H9 (cell line): ENCODE measurements at regions not wholly inside any gene's neighbourhood (a gene's known extent, or its start where the extent isn't known, plus 50 kb on each side); places are given as distances from the start of the nearest gene placed in this dataset.

Experiments
- DNase-seq: peaks from one replicate; pipeline ENCODE4 v3.0.0-alpha.2; 2017
- H2AFZ ChIP-seq: one replicate; pipeline ENCODE4 v1.6.1; 2013; ENCODE audit warnings: mild to moderate bottlenecking, low read length, control low read depth, moderate library complexity
- H2AK5ac ChIP-seq: 2 replicates; pipeline ENCODE4 v1.6.1; 2013; ENCODE audit warnings: low read length, control low read depth, mixed read lengths; ENCODE audit not compliant: insufficient read length
- H2BK120ac ChIP-seq: one replicate; pipeline ENCODE4 v1.6.1; 2013; ENCODE audit warnings: low read depth, mild to moderate bottlenecking, low read length, control low read depth, inconsistent platforms; ENCODE audit not compliant: poor library complexity, severe bottlenecking
- H2BK12ac ChIP-seq: 2 replicates; pipeline ENCODE4 v1.6.1; 2013; ENCODE audit warnings: low read length, control low read depth, mixed read lengths, low read depth; ENCODE audit not compliant: insufficient read length
- H2BK15ac ChIP-seq: 2 replicates; pipeline ENCODE4 v1.6.1; 2013; ENCODE audit warnings: low read depth, low read length, control low read depth
- H2BK20ac ChIP-seq: one replicate; pipeline ENCODE4 v1.6.1; 2013; ENCODE audit warnings: low read depth, mild to moderate bottlenecking, low read length, control low read depth, inconsistent platforms; ENCODE audit not compliant: poor library complexity, severe bottlenecking
- H2BK5ac ChIP-seq: 2 replicates; pipeline ENCODE4 v1.6.1; 2013; ENCODE audit warnings: low read length, control low read depth, mixed read lengths; ENCODE audit not compliant: insufficient read length
- H3K14ac ChIP-seq: 2 replicates; pipeline ENCODE4 v1.6.1; 2013; ENCODE audit warnings: low read length, control low read depth; ENCODE audit not compliant: insufficient read depth
- H3K18ac ChIP-seq: 2 replicates; pipeline ENCODE4 v1.6.1; 2013; ENCODE audit warnings: low read depth, mild to moderate bottlenecking, mixed read lengths, low read length, control low read depth; ENCODE audit not compliant: insufficient read length
- H3K23ac ChIP-seq: 2 replicates; pipeline ENCODE4 v1.6.1; 2013; ENCODE audit warnings: low read length, control low read depth, mixed read lengths, low read depth; ENCODE audit not compliant: insufficient read length
- H3K23me2 ChIP-seq: 2 replicates; pipeline ENCODE4 v1.6.1; 2013; ENCODE audit warnings: low read depth, mild to moderate bottlenecking, mixed read lengths, low read length, control low read depth; ENCODE audit not compliant: insufficient read length, poor library complexity, severe bottlenecking
- H3K27ac ChIP-seq: 2 replicates; pipeline ENCODE4 v1.5.1; 2013; ENCODE audit warnings: low read length, control low read depth, mixed read lengths, low read depth; ENCODE audit not compliant: insufficient read length
- H3K27me3 ChIP-seq: 2 replicates; pipeline ENCODE4 v1.6.1; 2013; ENCODE audit warnings: low read length, control low read depth, inconsistent platforms; ENCODE audit not compliant: insufficient read depth
- H3K4ac ChIP-seq: 2 replicates; pipeline ENCODE4 v1.6.1; 2013; ENCODE audit warnings: low read depth, mild to moderate bottlenecking, control low read depth, inconsistent platforms, low read length, moderate library complexity
- H3K4me1 ChIP-seq: 2 replicates; pipeline ENCODE4 v1.6.1; 2013; ENCODE audit warnings: low read length, control low read depth, inconsistent platforms; ENCODE audit not compliant: insufficient read depth
- H3K4me2 ChIP-seq: 2 replicates; pipeline ENCODE4 v1.6.1; 2013; ENCODE audit warnings: low read length, control low read depth, mixed read lengths; ENCODE audit not compliant: insufficient read length, insufficient read depth
- H3K56ac ChIP-seq: 2 replicates; pipeline ENCODE4 v1.6.1; 2013; ENCODE audit warnings: low read depth, mild to moderate bottlenecking, mixed read lengths, low read length, control low read depth; ENCODE audit not compliant: insufficient read length
- H3K79me1 ChIP-seq: 2 replicates; pipeline ENCODE4 v1.6.1; 2013; ENCODE audit warnings: low read depth, mild to moderate bottlenecking, moderate library complexity, low read length, control low read depth, inconsistent platforms; ENCODE audit not compliant: insufficient read depth, poor library complexity, severe bottlenecking
- H3K79me2 ChIP-seq: 2 replicates; pipeline ENCODE4 v1.6.1; 2013; ENCODE audit warnings: low read length, control low read depth, inconsistent platforms; ENCODE audit not compliant: insufficient read depth
- H3K9ac ChIP-seq: 2 replicates; pipeline ENCODE4 v1.6.1; 2013; ENCODE audit warnings: low read length, control low read depth, mixed read lengths; ENCODE audit not compliant: insufficient read length; ENCODE audit errors: extremely low read depth
- H3K9me3 ChIP-seq: one replicate; pipeline ENCODE4 v1.6.1; 2013; ENCODE audit warnings: low read depth, low read length, inconsistent platforms; ENCODE audit not compliant: control insufficient read depth
- H3T11ph ChIP-seq: one replicate; pipeline ENCODE4 v1.6.1; 2013; ENCODE audit warnings: mild to moderate bottlenecking, low read length, control low read depth, inconsistent platforms
- H4K20me1 ChIP-seq: one replicate; pipeline ENCODE4 v1.6.1; 2013; ENCODE audit not compliant: control insufficient read depth, insufficient read length, insufficient read depth
- H4K5ac ChIP-seq: 2 replicates; pipeline ENCODE4 v1.6.1; 2013; ENCODE audit warnings: low read depth, mild to moderate bottlenecking, mixed read lengths, low read length, control low read depth; ENCODE audit not compliant: insufficient read length
- H4K8ac ChIP-seq: replicated peaks from 2 replicates; pipeline ENCODE4 v1.6.1; 2013; ENCODE audit warnings: low read length, control low read depth, mixed read lengths, low read depth; ENCODE audit not compliant: insufficient read length
- H4K91ac ChIP-seq: 2 replicates; pipeline ENCODE4 v1.6.1; 2013; ENCODE audit warnings: low read depth, mild to moderate bottlenecking, moderate library complexity, mixed read lengths, low read length, control low read depth; ENCODE audit not compliant: insufficient read length
- H3K27ac Mint-ChIP-seq, 3 experiments: 2 replicates in 2 of 3; 3 replicates in 1 of 3; pipeline ENCODE4 v1.8.0; 2020 to 2021; ENCODE audit warnings: mixed read lengths in 3 of 3, mild to moderate bottlenecking in 1 of 3, moderate library complexity in 1 of 3
- H3K27me3 Mint-ChIP-seq: 2 replicates; pipeline ENCODE4 v1.8.0; 2021; ENCODE audit warnings: low read depth, mild to moderate bottlenecking, moderate library complexity, mixed read lengths
- H3K36me3 Mint-ChIP-seq, 3 experiments: 2 replicates in 2 of 3; 3 replicates in 1 of 3; pipeline ENCODE4 v1.8.0; 2020 to 2021; ENCODE audit warnings: low read depth in 3 of 3, mixed read lengths in 3 of 3; ENCODE audit not compliant: insufficient read depth in 1 of 3
- H3K4me1 Mint-ChIP-seq, 2 experiments: 2 replicates each; pipeline ENCODE4 v1.8.0; 2020; ENCODE audit warnings: mixed read lengths in 2 of 2
- H3K4me3 Mint-ChIP-seq, 2 experiments: 2 replicates in 1 of 2; 3 replicates in 1 of 2; pipeline ENCODE4 v1.8.0; 2020 to 2021; ENCODE audit warnings: mild to moderate bottlenecking in 2 of 2, mixed read lengths in 2 of 2, moderate library complexity in 1 of 2
- H3K9me3 Mint-ChIP-seq, 2 experiments: 2 replicates in 1 of 2; 3 replicates in 1 of 2; pipeline ENCODE4 v1.8.0; 2020; ENCODE audit warnings: mild to moderate bottlenecking in 2 of 2, mixed read lengths in 2 of 2, moderate library complexity in 1 of 2
- CTCF ChIP-seq: fragments of 200-600 bp; sonication (generic); conservative IDR thresholded peaks from 3 replicates; pipeline ENCODE4 v1.8.0; 2021; ENCODE audit warnings: antibody characterized with exemption, mild to moderate bottlenecking
- WGBS: extraction: QIAGEN DNeasy Blood & Tissue Kit; methylation state at CpG from one replicate; pipeline ENCODE4 v1.1.7; 2013; ENCODE audit warnings: missing lambda C conversion rate, low lambda C conversion rate, mixed read lengths; ENCODE audit not compliant: insufficient read length; ENCODE audit errors: extremely low coverage; 5-methylcytosine and 5-hydroxymethylcytosine counted together

- H3K79me2 ChIP-seq: no peaks in the 10 kb centered on the region
- no peak overlapping the region for H3K14ac ChIP-seq
- H2AFZ ChIP-seq: no peak overlapping the region
- no peak overlapping the region for H3K9ac ChIP-seq
- peak; percentile 55 for DNase-seq
- H2BK20ac ChIP-seq: no peak overlapping the region
- H3K27ac ChIP-seq: no peak overlapping the region
- H3K9me3 Mint-ChIP-seq: peaks cover 0 to 4% of the 10 kb centered on the region in 2 experiments; a peak in 3 of 5 replicates
- H3K4me1 ChIP-seq: peaks cover 11% of the 10 kb centered on the region; the same call in 1 of the 2 replicates
- H3K27me3 ChIP-seq: no peaks in the 10 kb centered on the region
- no peak overlapping the region for H2BK12ac ChIP-seq
- H3K79me1 ChIP-seq: no peaks in the 10 kb centered on the region
- H3K4me2 ChIP-seq: no peak overlapping the region
- H3K23me2 ChIP-seq: no peaks in the 10 kb centered on the region
- no peak overlapping the region for H4K5ac ChIP-seq
- H2BK120ac ChIP-seq: no peak overlapping the region
- no peak overlapping the region for H3K56ac ChIP-seq
- no peak overlapping the region for H4K8ac ChIP-seq
- H3K18ac ChIP-seq: no peak overlapping the region
- H3K9me3 ChIP-seq: no peaks in the 10 kb centered on the region
- H3K4ac ChIP-seq: no peak overlapping the region
- no peaks in the 10 kb centered on the region for H4K20me1 ChIP-seq
- peaks cover 5% of the 10 kb centered on the region for H3K27me3 Mint-ChIP-seq
- H3K27ac Mint-ChIP-seq: peak overlapping the region in 2 of 3 experiments; percentile 27 to 42; a peak in 2 of 7 replicates
- H3K36me3 Mint-ChIP-seq: peaks cover 0 to 1% (median 0%) of the 10 kb centered on the region in 3 experiments; a peak in 1 of 7 replicates
- H3K4me3 Mint-ChIP-seq: peak overlapping the region in 1 of 2 experiments; percentile 22; a peak in 4 of 5 replicates
- H3K23ac ChIP-seq: no peak overlapping the region
- H2BK5ac ChIP-seq: no peak overlapping the region
- no peak overlapping the region for H2AK5ac ChIP-seq
- H3K4me1 Mint-ChIP-seq: peaks cover 51 to 53% of the 10 kb centered on the region in 2 experiments
- no peak for TF ChIP-seq CTCF
- no peak overlapping the region for H2BK15ac ChIP-seq
- WGBS: no CpG with 5 or more reads among the region's 7 CpGs
- H4K91ac ChIP-seq: no peak overlapping the region
- H3T11ph ChIP-seq: no peak overlapping the region
Measured at GRCh38 chr1:228809621-228810394, 74.5 kb downstream of the RHOU start.
